HFFc6 (cell line): ENCODE measurements at regions not wholly inside any gene's neighbourhood (a gene's known extent, or its start where the extent isn't known, plus 50 kb on each side); places are given as distances from the start of the nearest gene placed in this dataset.

Experiments used
- DNase-seq: peaks from one replicate; pipeline ENCODE4 v3.0.0-alpha.2; 2018
- H3K27ac Mint-ChIP-seq: 2 replicates; pipeline ENCODE4 v1.8.0; 2020; ENCODE audit warnings: mild to moderate bottlenecking, mixed read lengths
- H3K27me3 Mint-ChIP-seq: 2 replicates; pipeline ENCODE4 v1.8.0; 2021; ENCODE audit warnings: mild to moderate bottlenecking, moderate library complexity, mixed read lengths; ENCODE audit not compliant: insufficient read depth
- H3K36me3 Mint-ChIP-seq: 2 replicates; pipeline ENCODE4 v1.8.0; 2021; ENCODE audit warnings: low read depth, mixed read lengths
- H3K4me1 Mint-ChIP-seq: 2 replicates; pipeline ENCODE4 v1.8.0; 2020; ENCODE audit warnings: low read depth, mixed read lengths
- H3K4me3 Mint-ChIP-seq: 2 replicates; pipeline ENCODE4 v1.8.0; 2020; ENCODE audit warnings: mild to moderate bottlenecking, moderate library complexity, mixed read lengths
- H3K9me3 Mint-ChIP-seq: 2 replicates; pipeline ENCODE4 v1.8.0; 2020; ENCODE audit warnings: mild to moderate bottlenecking, mixed read lengths
- CTCF ChIP-seq: fragments of 200-600 bp; sonication (generic); IDR thresholded peaks from 2 replicates; pipeline ENCODE4 v1.5.0; 2021; ENCODE audit warnings: antibody characterized with exemption, mild to moderate bottlenecking

GRCh38 chr10:56920601-56921261 is 559.7 kb upstream of the ZWINT start:
- H3K27ac Mint-ChIP-seq = no peak overlapping the region
- no peak for TF ChIP-seq CTCF
- H3K27me3 Mint-ChIP-seq = no peaks in the 10 kb centered on the region
- H3K9me3 Mint-ChIP-seq = peaks cover 36% of the 10 kb centered on the region
- no peaks in the 10 kb centered on the region for H3K4me1 Mint-ChIP-seq
- H3K36me3 Mint-ChIP-seq = no peaks in the 10 kb centered on the region
- DNase-seq = no peak
- H3K4me3 Mint-ChIP-seq = no peak overlapping the region

- Mint-ChIP-seq H3K9me3 (peaks cover 21% of the 10 kb centered on the region), H3K27me3 (no peaks in the 10 kb centered on the region; the same call in none of the 2 replicates)
Measured at GRCh38 chr10:56912043-56912442, 551.0 kb upstream of the ZWINT start.

GRCh38 chr10:56905051-56905450 is 544.0 kb upstream of the ZWINT start:
- H3K27me3 Mint-ChIP-seq = no peaks in the 10 kb centered on the region; the same call in 1 of the 2 replicates
- no peak for TF ChIP-seq CTCF
- no peaks in the 10 kb centered on the region for H3K4me1 Mint-ChIP-seq
- DNase-seq = no peak
- H3K9me3 Mint-ChIP-seq = peaks cover 3% of the 10 kb centered on the region
- no peak overlapping the region for H3K4me3 Mint-ChIP-seq
- no peaks in the 10 kb centered on the region for H3K36me3 Mint-ChIP-seq
- no peak overlapping the region for H3K27ac Mint-ChIP-seq

More at GRCh38 chr10:56912043-56912442, 551.0 kb upstream of the ZWINT start:
- no peak for DNase-seq
- no peak for TF ChIP-seq CTCF
- Mint-ChIP-seq H3K4me1 (no peaks in the 10 kb centered on the region), H3K27ac (no peak overlapping the region), H3K4me3 (no peak overlapping the region), H3K36me3 (no peaks in the 10 kb centered on the region)

- H3K27me3 Mint-ChIP-seq = no peaks in the 10 kb centered on the region; the same call in 1 of the 2 replicates
- H3K27ac Mint-ChIP-seq = no peak overlapping the region
- H3K4me1 Mint-ChIP-seq = no peaks in the 10 kb centered on the region
- no peak for DNase-seq
- TF ChIP-seq CTCF = no peak
- no peaks in the 10 kb centered on the region for H3K36me3 Mint-ChIP-seq
- peaks cover 10% of the 10 kb centered on the region for H3K9me3 Mint-ChIP-seq
- no peak overlapping the region for H3K4me3 Mint-ChIP-seq
Measured at GRCh38 chr10:56902554-56902953, 541.5 kb upstream of the ZWINT start.

- no peaks in the 10 kb centered on the region for H3K36me3 Mint-ChIP-seq
- peaks cover 33% of the 10 kb centered on the region for H3K9me3 Mint-ChIP-seq
- no peak overlapping the region for H3K27ac Mint-ChIP-seq
- TF ChIP-seq CTCF = no peak
- H3K4me1 Mint-ChIP-seq = no peaks in the 10 kb centered on the region
- no peak for DNase-seq
- H3K4me3 Mint-ChIP-seq = no peak overlapping the region
- H3K27me3 Mint-ChIP-seq = no peaks in the 10 kb centered on the region
Measured at GRCh38 chr10:56895306-56895705, 534.2 kb upstream of the ZWINT start.
